Cardiac muscle cell (in vitro differentiated cells and primary cell): ENCODE measurements at regions not wholly inside any gene's neighbourhood (a gene's known extent, or its start where the extent isn't known, plus 50 kb on each side); places are given as distances from the start of the nearest gene placed in this dataset.
A peak's percentile ranks its signal among the peaks of the same experiment; 100 is the strongest.

Experiments used
- DNase-seq, 2 donors: peaks; one replicate each; pipeline versions ENCODE4 v3.0.0 to v3.0.0-alpha.2; 2010 to 2017; ENCODE audit warnings: low read depth in 1 of 2, low spot score in 1 of 2
- H3K27ac ChIP-seq: fragments of 200-600 bp; sonication (generic); 2 replicates; pipeline ENCODE4 v1.5.1; 2016
- H3K27me3 ChIP-seq: fragments of 200-600 bp; sonication (generic); 2 replicates; pipeline ENCODE4 v1.6.0; 2016; ENCODE audit warnings: control low read depth
- H3K36me3 ChIP-seq: fragments of 200-600 bp; sonication (generic); 2 replicates; pipeline ENCODE4 v1.5.1; 2016; ENCODE audit warnings: control low read depth
- H3K4me1 ChIP-seq: fragments of 200-600 bp; sonication (generic); 2 replicates; pipeline ENCODE4 v1.8.1; 2017; ENCODE audit warnings: low read depth, mild to moderate bottlenecking, mixed run types
- H3K4me3 ChIP-seq: fragments of 200-600 bp; sonication (generic); 2 replicates; pipeline ENCODE4 v1.5.1; 2016; ENCODE audit warnings: mild to moderate bottlenecking
- H3K9me3 ChIP-seq: fragments of 200-600 bp; sonication (generic); 2 replicates; pipeline ENCODE4 v1.5.1; 2017; ENCODE audit warnings: low read depth, mild to moderate bottlenecking, control low read depth
- TF ChIP-seq, protein P1 (sequence below): IDR thresholded peaks from 2 replicates; pipeline ENCODE4 v1.5.1; 2012; ENCODE audit warnings: low read depth, mild to moderate bottlenecking, low read length

DNA sequence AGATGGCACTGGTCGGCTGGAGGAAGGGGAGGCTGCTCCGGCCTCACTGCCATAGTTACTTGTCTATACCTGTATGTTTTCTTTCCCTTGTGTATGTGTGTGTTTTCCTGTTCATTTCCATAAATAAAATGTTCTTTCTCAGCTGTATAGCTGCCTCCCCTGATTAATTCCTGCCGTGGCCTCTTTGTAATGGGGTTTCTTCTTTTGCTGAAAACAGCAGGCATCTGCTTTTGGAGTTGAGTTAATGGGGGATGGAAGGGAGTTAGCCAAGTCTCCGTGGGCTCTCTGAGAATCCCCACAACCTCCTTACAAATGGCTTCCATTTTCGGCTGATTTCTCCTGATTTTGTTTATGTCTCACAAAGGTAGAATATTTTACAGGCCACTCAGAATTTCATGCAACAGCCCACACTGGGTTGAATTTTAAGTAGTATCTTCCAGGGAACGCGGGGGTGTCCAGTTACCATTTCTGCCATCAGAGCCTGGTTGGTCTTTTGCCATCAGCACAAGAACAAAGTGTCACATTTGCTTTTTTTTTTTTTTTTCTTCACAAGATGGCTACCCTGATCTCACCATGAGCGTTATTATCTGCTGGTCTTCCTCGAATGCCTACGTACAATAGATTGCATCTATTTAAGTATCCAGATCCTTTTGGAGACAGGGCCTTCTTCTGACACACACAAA lies 88.1 kb upstream of the NRP1 start:
- no peak overlapping the region for H3K27ac ChIP-seq
- no peaks in the 10 kb centered on the region for H3K36me3 ChIP-seq
- peaks cover 7% of the 10 kb centered on the region for H3K4me1 ChIP-seq
- no peak overlapping the region for H3K4me3 ChIP-seq
- TF ChIP-seq, protein P1, sequence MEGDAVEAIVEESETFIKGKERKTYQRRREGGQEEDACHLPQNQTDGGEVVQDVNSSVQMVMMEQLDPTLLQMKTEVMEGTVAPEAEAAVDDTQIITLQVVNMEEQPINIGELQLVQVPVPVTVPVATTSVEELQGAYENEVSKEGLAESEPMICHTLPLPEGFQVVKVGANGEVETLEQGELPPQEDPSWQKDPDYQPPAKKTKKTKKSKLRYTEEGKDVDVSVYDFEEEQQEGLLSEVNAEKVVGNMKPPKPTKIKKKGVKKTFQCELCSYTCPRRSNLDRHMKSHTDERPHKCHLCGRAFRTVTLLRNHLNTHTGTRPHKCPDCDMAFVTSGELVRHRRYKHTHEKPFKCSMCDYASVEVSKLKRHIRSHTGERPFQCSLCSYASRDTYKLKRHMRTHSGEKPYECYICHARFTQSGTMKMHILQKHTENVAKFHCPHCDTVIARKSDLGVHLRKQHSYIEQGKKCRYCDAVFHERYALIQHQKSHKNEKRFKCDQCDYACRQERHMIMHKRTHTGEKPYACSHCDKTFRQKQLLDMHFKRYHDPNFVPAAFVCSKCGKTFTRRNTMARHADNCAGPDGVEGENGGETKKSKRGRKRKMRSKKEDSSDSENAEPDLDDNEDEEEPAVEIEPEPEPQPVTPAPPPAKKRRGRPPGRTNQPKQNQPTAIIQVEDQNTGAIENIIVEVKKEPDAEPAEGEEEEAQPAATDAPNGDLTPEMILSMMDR = no peak
- H3K9me3 ChIP-seq = no peaks in the 10 kb centered on the region
- DNase-seq = no peak
- H3K27me3 ChIP-seq = no peaks in the 10 kb centered on the region

- TF ChIP-seq, protein P1 = no peak
- H3K27me3 ChIP-seq = no peaks in the 10 kb centered on the region
- DNase-seq = peak in 1 of 2 donors; percentile 92
- no peaks in the 10 kb centered on the region for H3K36me3 ChIP-seq
- H3K4me3 ChIP-seq = no peak overlapping the region
- no peaks in the 10 kb centered on the region for H3K9me3 ChIP-seq
- no peak overlapping the region for H3K27ac ChIP-seq
- peaks cover 7% of the 10 kb centered on the region for H3K4me1 ChIP-seq
These were observed 87.5 kb upstream of the NRP1 start for GRCh38 chr10:33421789-33422462.

GRCh38 chr10:33419311-33419710 lies 84.8 kb upstream of the NRP1 start:
- no peaks in the 10 kb centered on the region for H3K36me3 ChIP-seq

GRCh38 chr10:33418301-33418700 lies 83.8 kb upstream of the NRP1 start:
- no peaks in the 10 kb centered on the region for H3K27me3 ChIP-seq
- peaks cover 4% of the 10 kb centered on the region for H3K4me1 ChIP-seq
- no peak overlapping the region for H3K27ac ChIP-seq
- H3K9me3 ChIP-seq = no peaks in the 10 kb centered on the region
- H3K36me3 ChIP-seq = no peaks in the 10 kb centered on the region
- H3K4me3 ChIP-seq = no peak overlapping the region
- no peak for DNase-seq
- TF ChIP-seq, protein P1 = no peak

More at GRCh38 chr10:33419311-33419710, 84.8 kb upstream of the NRP1 start:
- H3K4me3 ChIP-seq = no peak overlapping the region
- no peaks in the 10 kb centered on the region for H3K4me1 ChIP-seq
- TF ChIP-seq, protein P1 = no peak
- no peaks in the 10 kb centered on the region for H3K27me3 ChIP-seq
- no peak overlapping the region for H3K27ac ChIP-seq
- peak in 1 of 2 donors; percentile 27 for DNase-seq
- H3K9me3 ChIP-seq = no peaks in the 10 kb centered on the region

- DNase-seq = no peak
- TF ChIP-seq, protein P1 = no peak
- H3K27ac ChIP-seq = no peak overlapping the region
- H3K36me3 ChIP-seq = no peaks in the 10 kb centered on the region
- peaks cover 13% of the 10 kb centered on the region for H3K4me1 ChIP-seq
- H3K4me3 ChIP-seq = no peak overlapping the region
- no peaks in the 10 kb centered on the region for H3K9me3 ChIP-seq
- no peaks in the 10 kb centered on the region for H3K27me3 ChIP-seq
These were observed 82.2 kb upstream of the NRP1 start for GRCh38 chr10:33416691-33417090.
